H1 (cell line): ENCODE measurements at regions not wholly inside any gene's neighbourhood (a gene's known extent, or its start where the extent isn't known, plus 50 kb on each side); places are given as distances from the start of the nearest gene placed in this dataset.

ENCODE experiments used
- CTCF ChIA-PET: fragments of 300-600 bp; sonication (Branson Sonifier 250); formaldehyde crosslinking; loops from one replicate; lab custom pipeline; 2021; ENCODE audit not compliant: partially characterized antibody; lab: Charles Lee
- POLR2A ChIA-PET: fragments of 300-600 bp; sonication (Branson Sonifier 250); formaldehyde crosslinking; loops from one replicate; lab custom pipeline; 2021; ENCODE audit warnings: inconsistent platforms; ENCODE audit not compliant: partially characterized antibody; lab: Charles Lee
- DNase-seq, 2 experiments: peaks; one replicate each; pipeline versions ENCODE4 v3.0.0 to v3.0.0-alpha.2; 2010 to 2022; ENCODE audit warnings: low spot score in 2 of 2, low read depth in 1 of 2, mixed read lengths in 1 of 2
- FAIRE-seq: peaks from 2 replicates; lab custom pipeline; 2011; peaks lifted over from hg19 to GRCh38; lab: Jason Lieb, UNC
- H2AFZ ChIP-seq: 2 replicates; pipeline ENCODE4 v1.8.1; 2012; ENCODE audit warnings: low read length, inconsistent platforms
- H2AK5ac ChIP-seq: 2 replicates; pipeline ENCODE4 v1.6.1; 2013; ENCODE audit warnings: low read depth, low read length
- H2BK120ac ChIP-seq: replicated peaks from 2 replicates; pipeline ENCODE3; 2013; ENCODE audit warnings: low read depth, low read length, inconsistent platforms
- H2BK12ac ChIP-seq: 2 replicates; pipeline ENCODE4 v1.6.1; 2013; ENCODE audit warnings: low read depth, low read length
- H2BK15ac ChIP-seq: 2 replicates; pipeline ENCODE4 v1.6.1; 2013; ENCODE audit warnings: low read length
- H2BK20ac ChIP-seq: 2 replicates; pipeline ENCODE4 v1.6.1; 2013; ENCODE audit warnings: low read length
- H2BK5ac ChIP-seq: 2 replicates; pipeline ENCODE4 v1.6.1; 2013; ENCODE audit warnings: low read depth, low read length
- H3K14ac ChIP-seq: 2 replicates; pipeline ENCODE4 v1.6.1; 2013; ENCODE audit warnings: inconsistent platforms; ENCODE audit not compliant: insufficient read length
- H3K18ac ChIP-seq: 2 replicates; pipeline ENCODE4 v1.6.1; 2013; ENCODE audit warnings: low read length; ENCODE audit errors: extremely low read depth
- H3K23ac ChIP-seq: 2 replicates; pipeline ENCODE4 v1.6.1; 2013; ENCODE audit warnings: inconsistent platforms; ENCODE audit not compliant: insufficient read length
- H3K23me2 ChIP-seq: 2 replicates; pipeline ENCODE4 v1.6.1; 2013; ENCODE audit warnings: low read depth, low read length
- H3K27ac ChIP-seq: 2 replicates; pipeline ENCODE4 v1.6.1; 2011; ENCODE audit warnings: low read depth, low read length, inconsistent platforms
- H3K27me3 ChIP-seq, 4 experiments: replicated peaks in 1 of 4; 1 replicate in 1 of 4; 2 replicates in 3 of 4; pipeline versions ENCODE4 v1.6.1 to v1.8.1; 2011 to 2013; ENCODE audit warnings: low read length in 3 of 4, mild to moderate bottlenecking in 3 of 4, inconsistent platforms in 2 of 4, mixed read lengths in 2 of 4, moderate library complexity in 1 of 4; ENCODE audit not compliant: control insufficient read depth in 3 of 4, insufficient read depth in 3 of 4; ENCODE audit errors: extremely low read depth in 1 of 4
- H3K36me3 ChIP-seq, 4 experiments: 2 replicates each; pipeline versions ENCODE4 v1.6.1 to v1.8.1; 2011 to 2013; ENCODE audit warnings: mild to moderate bottlenecking in 4 of 4, low read length in 3 of 4, moderate library complexity in 2 of 4, control low read depth in 1 of 4, inconsistent platforms in 1 of 4; ENCODE audit not compliant: insufficient read depth in 4 of 4, control insufficient read depth in 2 of 4
- H3K4ac ChIP-seq: replicated peaks from 2 replicates; pipeline ENCODE3; 2013; ENCODE audit warnings: low read length, low read depth, mixed read lengths, inconsistent platforms; ENCODE audit not compliant: insufficient read length
- H3K4me1 ChIP-seq, 4 experiments: replicated peaks in 1 of 4; 1 replicate in 1 of 4; 2 replicates in 3 of 4; pipeline versions ENCODE4 v1.6.1 to v1.8.1; 2011 to 2013; ENCODE audit warnings: low read length in 3 of 4, inconsistent platforms in 2 of 4, mixed read lengths in 1 of 4; ENCODE audit not compliant: insufficient read depth in 4 of 4, control insufficient read depth in 3 of 4
- H3K4me2 ChIP-seq, 2 experiments: 2 replicates each; pipeline versions ENCODE4 v1.6.1 to v1.8.1; 2011 to 2013; ENCODE audit warnings: low read depth in 2 of 2, low read length in 2 of 2, control low read depth in 1 of 2, inconsistent platforms in 1 of 2, mild to moderate bottlenecking in 1 of 2; ENCODE audit not compliant: insufficient read depth in 1 of 2
- H3K4me3 ChIP-seq, 4 experiments: fragments of 200-600, 300-600 bp in 1 of 4; sonication (generic), shearing (Covaris generic), sonication (Bioruptor Twin) in 1 of 4; 2 replicates each; pipeline versions ENCODE4 v1.5.1 to v1.8.1; 2011 to 2016; ENCODE audit warnings: low read length in 4 of 4, low read depth in 3 of 4, control low read depth in 2 of 4, inconsistent platforms in 2 of 4, mild to moderate bottlenecking in 2 of 4, mixed read lengths in 1 of 4, moderate library complexity in 1 of 4; ENCODE audit not compliant: insufficient read depth in 2 of 4; ENCODE audit errors: extremely low read depth in 1 of 4
- H3K56ac ChIP-seq: replicated peaks from 2 replicates; pipeline ENCODE3; 2013; ENCODE audit warnings: low read depth, mild to moderate bottlenecking, mixed read lengths, low read length, inconsistent platforms; ENCODE audit not compliant: insufficient read length
- H3K79me1 ChIP-seq: 2 replicates; pipeline ENCODE4 v1.6.1; 2013; ENCODE audit warnings: low read depth, low read length, control low read depth
- H3K79me2 ChIP-seq, 2 experiments: 2 replicates each; pipeline versions ENCODE4 v1.6.1 to v1.8.1; 2012 to 2013; ENCODE audit warnings: low read length in 2 of 2, mild to moderate bottlenecking in 2 of 2, inconsistent platforms in 1 of 2; ENCODE audit not compliant: insufficient read depth in 2 of 2, control insufficient read depth in 1 of 2
- H3K9ac ChIP-seq, 4 experiments: replicated peaks in 1 of 4; 1 replicate in 1 of 4; 2 replicates in 3 of 4; pipeline versions ENCODE4 v1.6.1 to v1.8.1; 2011 to 2013; ENCODE audit warnings: low read depth in 3 of 4, low read length in 3 of 4, control low read depth in 2 of 4, mild to moderate bottlenecking in 2 of 4, moderate library complexity in 2 of 4, inconsistent platforms in 1 of 4; ENCODE audit errors: extremely low read depth in 1 of 4
- H3K9me3 ChIP-seq, 2 experiments: 2 replicates each; pipeline versions ENCODE4 v1.6.1 to v1.8.1; 2012 to 2013; ENCODE audit warnings: mild to moderate bottlenecking in 2 of 2, moderate library complexity in 2 of 2, control low read depth in 1 of 2, inconsistent platforms in 1 of 2, low read depth in 1 of 2, low read length in 1 of 2, mixed read lengths in 1 of 2; ENCODE audit not compliant: insufficient read depth in 2 of 2
- H4K20me1 ChIP-seq, 2 experiments: replicated peaks in 1 of 2; 2 replicates each; pipeline versions ENCODE3 to v1.8.1; 2011 to 2013; ENCODE audit warnings: inconsistent platforms in 2 of 2, low read length in 2 of 2, mild to moderate bottlenecking in 1 of 2; ENCODE audit not compliant: insufficient read depth in 2 of 2, control insufficient read depth in 1 of 2
- H4K5ac ChIP-seq: 2 replicates; pipeline ENCODE4 v1.6.1; 2013; ENCODE audit warnings: low read length, low read depth, mixed read lengths, inconsistent platforms; ENCODE audit not compliant: insufficient read length
- H4K8ac ChIP-seq: 2 replicates; pipeline ENCODE4 v1.8.0; 2013; ENCODE audit warnings: mild to moderate bottlenecking, moderate library complexity, low read length, inconsistent platforms; ENCODE audit not compliant: insufficient read depth; ENCODE audit errors: extremely low read depth
- H4K91ac ChIP-seq: replicated peaks from 2 replicates; pipeline ENCODE3; 2013; ENCODE audit warnings: low read length, mixed read lengths, inconsistent platforms; ENCODE audit not compliant: insufficient read length
- RNF2 ChIP-seq: fragments of 200-900, 300-1000 bp; sonication (generic); IDR thresholded peaks from 2 replicates; pipeline ENCODE4 v1.7.1; 2016; ENCODE audit warnings: borderline replicate concordance, low read depth, mild to moderate bottlenecking, antibody characterized with exemption, low read length; ENCODE audit not compliant: poor library complexity, severe bottlenecking; ENCODE audit errors: missing control alignments
- WGBS, 2 experiments: shearing (Covaris generic) in 1 of 2; methylation state at CpG; one replicate each; pipeline versions ENCODE4 v1.1.6 to v1.1.7; 2013 to 2015; ENCODE audit warnings: low lambda C conversion rate in 2 of 2, mixed read lengths in 2 of 2, inconsistent platforms in 1 of 2, low coverage in 1 of 2, missing lambda C conversion rate in 1 of 2; ENCODE audit not compliant: insufficient replicate concordance in 2 of 2, insufficient coverage in 1 of 2, insufficient read length in 1 of 2; ENCODE audit errors: extremely low coverage in 1 of 2, missing lambda C conversion rate in 1 of 2; 5-methylcytosine and 5-hydroxymethylcytosine counted together

DNA sequence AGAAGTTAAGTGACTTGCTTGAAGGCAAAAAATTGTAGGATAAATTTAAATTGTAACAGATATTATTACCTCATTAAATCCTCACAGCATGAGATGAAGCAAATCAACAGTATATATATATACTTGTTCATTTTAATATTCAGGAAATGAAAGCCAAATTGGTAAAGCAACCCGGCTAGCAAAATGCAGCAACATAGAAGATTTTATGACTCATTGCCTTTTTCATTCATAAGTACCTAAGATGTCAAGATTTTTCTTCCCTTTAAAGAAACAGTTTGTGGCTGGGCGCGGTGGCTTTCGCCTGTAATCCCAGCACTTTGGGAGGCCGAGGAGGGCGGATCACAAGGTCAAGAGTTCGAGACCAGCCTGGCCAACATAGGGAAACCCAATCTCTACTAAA lies 190.5 kb upstream of the NRIP1 start:
- Histone ChIP-seq H4K91ac (no peak overlapping the region), H4K8ac (no peak overlapping the region), H2BK120ac (no peak overlapping the region), H4K20me1 (no peaks in the 10 kb centered on the region), H3K56ac (no peak overlapping the region), H3K23me2 (no peaks in the 10 kb centered on the region), H3K18ac (no peak overlapping the region), H3K14ac (no peak overlapping the region), H4K5ac (no peak overlapping the region), H2AFZ (no peak overlapping the region), H2BK20ac (no peak overlapping the region), H3K23ac (no peak overlapping the region), H3K4ac (no peak overlapping the region), H3K4me1 (no peaks in the 10 kb centered on the region), H2BK5ac (no peak overlapping the region), H3K79me2 (no peaks in the 10 kb centered on the region), H3K79me1 (no peaks in the 10 kb centered on the region)
- FAIRE-seq = no peak
- 87% methylated on average over 7 of the region's 7 CpGs; no CpG with 5 or more reads in 1 of the 2 experiments for WGBS, 2 experiments
- ChIA-PET CTCF (interaction anchor here (1.2 kb wide), 1 partner anchor 60 kb away, joined by 3 read pairs; no protein-coding TSS in a partner anchor), POLR2A (no interaction called here)
- TF ChIP-seq RNF2 = no peak
- TF ChIP-seq, all 59 proteins: peak for 0
- no peak overlapping the region for H2BK15ac ChIP-seq
- H2BK12ac ChIP-seq = no peak overlapping the region
- no peaks in the 10 kb centered on the region for H3K9me3 ChIP-seq
- H3K4me3 ChIP-seq = no peak overlapping the region
- H3K9ac ChIP-seq = no peak overlapping the region
- H3K36me3 ChIP-seq = no peaks in the 10 kb centered on the region
- no peak overlapping the region for H2AK5ac ChIP-seq
- no peak overlapping the region for H3K4me2 ChIP-seq
- DNase-seq = no peak
- no peaks in the 10 kb centered on the region for H3K27me3 ChIP-seq
- H3K27ac ChIP-seq = no peak overlapping the region
